ENCODE measurements at regions not wholly inside any gene's neighbourhood (a gene's known extent, or its start where the extent isn't known, plus 50 kb on each side); places are given as distances from the start of the nearest gene placed in this dataset.
"Not testable (repeated sequence)": the region's sequence is repeated elsewhere in the genome, so short reads cannot be mapped to it uniquely, and the experiment has no call there.

DNA sequence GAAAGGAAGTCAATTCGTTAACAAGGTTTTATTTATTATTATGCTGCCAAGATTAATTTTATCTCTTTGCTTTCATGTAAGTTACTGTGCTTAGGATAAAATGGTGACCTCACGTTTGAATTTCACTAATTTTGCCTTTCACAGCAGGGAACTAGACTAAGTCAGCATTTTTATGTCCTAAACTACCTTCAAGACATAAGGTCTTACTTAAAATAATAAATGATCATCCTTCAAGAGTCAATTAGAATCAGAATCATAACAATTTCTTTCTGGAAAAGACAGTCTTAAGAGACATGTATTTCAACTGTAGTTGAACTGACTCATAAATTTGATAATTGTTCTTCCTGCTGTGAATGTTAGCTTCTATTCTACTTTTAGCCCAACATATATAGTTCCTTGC, 893.8 kb downstream of the KCNJ2 start:
- DNase-seq: no peak

GRCh38 chr17:71063559-71063958, 894.2 kb downstream of the KCNJ2 start:
- DNase-seq: no peak

DNA sequence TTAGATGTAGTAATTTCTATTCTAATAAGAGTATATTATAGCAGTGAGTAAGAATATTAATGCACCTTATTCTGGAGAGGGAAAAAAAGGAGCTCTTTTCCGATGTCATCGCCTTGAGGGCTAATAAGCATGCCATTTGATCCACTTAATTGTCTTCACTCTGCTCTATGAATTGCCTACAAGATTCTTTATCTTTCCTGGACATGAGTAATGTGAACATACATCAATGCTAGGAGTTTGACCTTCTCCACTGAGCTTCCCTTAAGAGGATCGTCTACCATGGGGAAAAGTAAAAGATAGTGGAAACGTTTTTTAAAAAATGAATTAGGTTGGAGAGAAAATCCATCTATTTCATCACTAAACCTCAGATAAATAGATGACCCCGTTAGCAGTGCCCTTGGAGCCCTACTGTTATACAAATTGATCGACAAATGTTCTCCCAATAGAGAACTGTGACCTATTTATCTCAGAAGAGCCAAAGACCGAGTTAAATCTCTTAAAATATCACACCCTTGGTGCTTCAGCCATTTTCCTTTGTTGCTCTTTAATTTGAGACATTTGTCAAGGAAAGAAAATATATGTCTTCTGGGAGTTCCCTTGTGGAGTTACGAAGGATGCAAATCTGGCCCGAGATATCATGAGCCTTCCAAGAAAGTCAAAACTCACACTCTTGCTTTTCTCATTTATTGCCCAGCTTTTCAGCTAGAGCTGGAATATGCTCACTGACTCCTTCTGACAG, 898.5 kb downstream of the KCNJ2 start:
- DNase-seq: no peak

- DNase-seq: no peak
Observed at GRCh38 chr17:71068408-71068750, 899.0 kb downstream of the KCNJ2 start.

- DNase-seq: no peak
Observed at GRCh38 chr17:71071041-71071440, 901.7 kb downstream of the KCNJ2 start.

GRCh38 chr17:71071837-71072236, 902.5 kb downstream of the KCNJ2 start:
- DNase-seq: no peak

DNA sequence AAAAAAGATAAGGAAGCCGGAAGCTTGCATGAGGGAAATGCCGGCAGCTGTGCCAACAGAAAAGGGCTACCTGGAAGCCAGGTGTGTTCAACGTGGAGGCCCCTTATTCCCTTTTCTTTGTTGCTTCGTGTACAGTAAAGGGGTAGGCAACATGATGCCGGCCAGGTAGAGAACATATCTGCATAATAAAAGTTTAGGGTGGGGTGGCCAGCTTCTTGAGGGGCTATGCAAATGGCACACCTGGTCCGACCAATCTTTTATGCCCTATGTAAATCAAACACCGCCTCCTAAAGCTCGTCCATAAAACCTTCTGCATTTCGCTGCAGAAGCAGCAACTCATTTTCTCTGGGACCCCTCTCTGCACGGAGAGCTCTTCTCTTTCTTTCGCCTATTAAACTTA, 911.6 kb downstream of the KCNJ2 start:
- DNase-seq: no peak

DNA sequence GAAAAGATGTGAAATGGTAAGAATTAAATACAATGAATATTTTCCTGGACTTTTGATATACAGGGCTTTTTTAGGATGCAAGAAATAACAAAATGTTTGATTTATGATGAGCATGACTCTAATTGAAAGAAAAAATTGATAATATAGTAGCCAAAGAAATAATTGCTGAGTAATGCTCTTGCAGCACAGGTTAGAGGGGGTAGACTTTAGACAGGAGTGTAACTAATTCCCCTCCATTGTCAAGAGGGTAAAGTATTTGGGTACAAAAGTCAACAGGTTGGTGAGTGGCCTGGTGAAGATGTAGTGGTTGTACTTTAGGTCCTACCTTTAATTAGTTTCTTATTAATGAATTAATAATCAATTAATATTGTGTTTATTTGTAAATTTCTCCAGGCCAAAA, 912.3 kb downstream of the KCNJ2 start:
- no peak for DNase-seq

DNA sequence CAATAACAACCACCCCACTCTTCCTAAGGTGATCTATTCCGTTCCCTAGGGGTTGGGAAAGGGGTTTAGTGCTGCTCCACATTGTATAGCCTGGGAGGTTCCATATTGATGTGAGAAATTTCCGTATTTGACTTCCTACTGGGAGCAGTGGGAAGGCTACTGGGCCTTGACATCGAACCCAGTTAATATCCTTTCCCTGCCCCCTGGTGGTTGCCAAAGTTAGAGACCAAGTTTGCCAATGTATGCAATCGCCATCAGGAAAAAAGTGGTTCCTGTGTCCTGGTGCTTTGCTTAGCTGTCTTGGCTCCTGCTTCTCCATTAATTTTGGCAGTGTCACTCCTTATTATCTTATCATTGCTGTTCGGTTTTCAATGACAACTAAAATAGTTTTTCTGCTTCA, 914.9 kb downstream of the KCNJ2 start:
- peak in 6 of 56 donors; percentile 0 to 30 (median 4) for DNase-seq

DNA sequence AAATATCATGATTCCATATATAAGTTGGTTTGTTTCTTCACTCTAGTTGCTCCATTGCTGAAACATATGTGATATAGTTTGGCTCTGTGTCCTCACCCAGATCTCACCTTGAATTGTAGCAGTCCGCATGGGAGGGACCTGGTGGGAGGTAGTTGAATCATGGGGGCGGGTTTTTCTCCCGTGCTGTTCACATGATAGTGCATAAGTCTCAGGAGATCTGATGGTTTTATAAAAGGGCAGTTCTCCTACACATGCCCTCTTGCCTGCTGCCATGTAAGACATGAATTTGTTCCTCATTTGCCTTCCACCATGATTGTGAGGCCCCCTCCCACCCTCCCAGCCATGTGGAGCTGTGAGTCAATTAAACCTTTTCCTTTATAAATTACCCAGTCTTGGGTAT, 915.5 kb downstream of the KCNJ2 start:
- DNase-seq: no peak

DNA sequence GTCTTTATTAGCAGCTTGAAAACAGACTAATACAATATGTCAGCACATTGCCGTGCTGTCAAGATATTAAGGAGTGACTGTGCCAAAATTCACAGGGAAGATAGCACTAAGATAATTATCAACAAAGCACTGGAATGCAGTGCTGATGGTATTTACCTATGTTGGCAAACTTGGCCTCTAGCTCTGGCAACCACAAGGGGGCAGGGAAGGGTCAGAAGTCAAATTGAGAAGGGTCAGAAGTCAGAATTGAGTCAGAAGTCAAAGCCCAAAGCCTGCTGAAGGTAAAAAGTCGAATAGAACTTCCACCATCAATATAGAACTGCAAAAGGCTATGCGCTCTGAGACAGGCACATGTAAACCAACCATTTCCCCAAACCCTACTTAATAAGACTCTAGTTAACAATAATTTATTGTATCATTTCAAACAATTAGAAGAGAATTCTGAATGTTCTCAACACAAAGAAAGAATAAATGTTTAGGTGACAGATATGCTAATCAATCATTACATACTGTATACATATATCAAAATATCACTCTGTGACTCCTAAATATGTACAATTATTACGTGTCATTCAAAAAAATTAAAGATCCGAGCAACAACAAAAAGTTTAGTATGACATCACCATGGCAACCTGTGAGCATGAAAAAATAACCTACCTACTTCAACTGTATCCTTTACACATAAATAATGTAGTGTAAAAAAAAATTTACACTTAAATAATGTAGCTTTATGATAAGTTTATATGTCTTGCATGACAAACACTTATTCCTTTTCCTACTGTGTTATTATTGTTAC, 916.1 kb downstream of the KCNJ2 start:
- DNase-seq: peak in 6 of 56 donors; percentile 0 to 13 (median 1)

GRCh38 chr17:71089431-71089830, 920.1 kb downstream of the KCNJ2 start:
- DNase-seq: no peak

DNA sequence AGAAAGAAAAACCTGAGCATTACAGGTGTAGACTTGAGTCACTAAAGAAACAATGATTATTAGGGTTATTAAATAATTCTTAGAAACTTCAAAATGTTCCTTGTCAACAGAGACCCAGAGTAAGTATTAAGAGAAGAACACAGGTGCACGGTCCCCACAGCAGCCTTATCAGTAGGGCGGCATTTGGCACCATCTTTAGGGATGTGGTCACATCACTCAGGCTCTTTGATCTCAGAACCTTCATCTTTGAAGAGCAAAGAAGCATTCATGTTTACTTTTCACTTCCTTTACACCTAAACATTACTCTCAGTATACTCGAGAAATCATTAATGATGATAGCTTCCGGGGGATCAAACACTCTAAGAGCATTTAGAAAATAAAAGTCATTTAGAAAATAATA, 928.7 kb downstream of the KCNJ2 start:
- no peak for DNase-seq

GRCh38 chr17:71099003-71099714, 929.8 kb downstream of the KCNJ2 start:
- DNase-seq: no peak

GRCh38 chr17:71102777-71103176, 933.4 kb downstream of the KCNJ2 start:
- DNase-seq: no peak

- no peak for DNase-seq
Observed at GRCh38 chr17:71104225-71104624, 934.9 kb downstream of the KCNJ2 start.

DNA sequence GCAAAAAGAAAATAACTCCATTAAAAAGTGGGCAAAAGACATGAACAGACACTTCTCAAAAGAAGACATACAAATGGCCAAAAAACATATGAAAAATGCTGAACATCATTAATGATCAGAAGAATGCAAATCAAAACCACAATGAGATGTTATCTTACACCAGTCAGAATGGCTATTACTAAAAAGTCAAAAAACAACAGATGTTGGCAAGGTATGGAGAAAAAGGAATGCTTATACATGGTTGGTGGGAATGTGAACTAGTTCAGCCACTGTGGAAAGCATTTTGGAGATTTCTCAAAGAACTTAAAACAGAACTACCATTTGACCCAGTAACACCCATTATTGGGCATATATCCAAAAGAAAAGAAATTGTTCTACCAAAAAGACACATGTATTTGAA, 936.7 kb downstream of the KCNJ2 start:
- DNase-seq: not testable (repeated sequence)

- DNase-seq: no peak
Observed at GRCh38 chr17:71107136-71107535, 937.8 kb downstream of the KCNJ2 start.

DNA sequence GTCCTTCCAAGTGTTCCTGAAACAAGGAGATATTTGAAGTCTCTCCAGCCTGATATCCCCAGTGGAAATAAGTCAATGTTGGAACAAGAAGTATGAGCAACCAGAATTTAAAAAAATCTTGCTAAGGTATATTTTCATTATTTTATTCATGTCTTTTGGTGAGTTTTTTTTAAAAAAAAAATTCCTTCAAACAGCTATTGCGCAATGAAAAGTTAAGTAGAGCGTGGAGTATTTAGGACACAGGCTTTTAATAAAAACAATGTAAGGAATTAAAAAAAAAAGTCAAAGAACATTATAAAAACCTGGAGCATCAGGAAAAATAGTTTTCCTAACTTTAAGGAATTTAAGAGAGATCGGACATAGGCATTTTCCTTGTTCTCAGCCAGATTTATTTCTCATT, 940.4 kb downstream of the KCNJ2 start:
- DNase-seq: no peak

DNA sequence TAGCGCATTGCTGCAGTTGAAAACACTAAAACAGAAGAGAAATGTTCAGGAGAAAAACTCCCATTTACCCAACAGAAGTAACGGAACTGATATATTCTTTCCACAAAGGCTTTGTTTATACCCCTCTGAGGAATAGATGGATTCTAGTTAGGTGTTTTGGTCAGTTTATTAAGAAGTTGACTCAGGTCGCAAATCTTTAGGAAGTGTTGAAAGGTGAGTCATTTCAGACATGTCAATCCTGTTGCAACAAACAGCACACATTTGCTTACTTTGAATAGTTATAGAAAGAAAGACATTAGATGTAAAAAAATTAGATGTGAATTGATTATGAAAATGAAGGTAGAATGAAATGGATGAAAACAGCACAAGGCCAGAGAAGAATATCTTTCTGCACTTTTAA, 941.0 kb downstream of the KCNJ2 start:
- no peak for DNase-seq

GRCh38 chr17:71111460-71111859, 942.1 kb downstream of the KCNJ2 start:
- DNase-seq: no peak

DNA sequence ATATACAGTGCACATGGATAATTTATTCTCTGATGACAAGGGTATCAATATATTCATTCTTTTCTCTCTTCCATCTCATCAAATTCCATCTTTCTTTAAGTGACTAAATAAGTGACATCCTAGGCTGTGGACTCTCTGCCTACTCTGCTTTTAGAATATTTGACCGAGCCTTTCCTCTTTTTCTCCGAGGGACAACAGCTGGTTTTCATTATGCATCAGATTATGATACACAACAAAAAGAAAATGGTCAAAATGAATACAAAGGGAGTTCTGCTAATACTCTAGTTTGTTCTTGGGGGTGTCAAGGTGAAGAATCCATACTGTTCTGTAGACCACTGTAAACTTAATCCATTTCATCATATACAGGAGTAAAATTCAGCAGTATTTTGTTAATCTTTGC, 942.6 kb downstream of the KCNJ2 start:
- no peak for DNase-seq
